ENCODE measurements at regions not wholly inside any gene's neighbourhood (a gene's known extent, or its start where the extent isn't known, plus 50 kb on each side); places are given as distances from the start of the nearest gene placed in this dataset.

DNA sequence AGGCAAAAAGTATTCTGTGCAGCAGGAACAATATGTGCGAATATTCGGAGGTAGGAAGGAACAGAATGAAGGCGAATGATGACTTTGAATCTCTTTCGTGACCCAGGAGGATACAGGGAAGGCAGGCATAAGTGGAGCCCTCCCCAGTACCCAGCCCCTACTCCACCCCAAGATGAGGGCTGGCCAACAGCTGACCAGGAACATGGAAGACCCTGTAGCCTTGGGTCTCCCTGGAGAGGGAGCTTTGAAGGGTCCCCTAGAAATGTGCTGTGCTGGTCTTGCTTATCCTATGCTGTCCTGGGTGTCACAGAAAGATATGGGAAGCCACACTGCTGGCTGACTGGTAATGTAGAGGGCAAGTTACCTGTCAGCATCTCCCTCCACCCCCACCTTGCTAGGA is 113.7 kb upstream of the NCAM1 start:
- Histone ChIP-seq H3K27me3 (peaks cover 0 to 7% (median 0%) of the 10 kb centered on the region in 9 donors), H3K36me3 (no peaks in the 10 kb centered on the region), H3K4me3 (no peak overlapping the region), H3K9me3 (no peaks in the 10 kb centered on the region), H3K27ac (no peak overlapping the region), H3K4me1 (peaks cover 0 to 16% (median 0%) of the 10 kb centered on the region in 12 donors)
- no peak for TF ChIP-seq POLR2A (IDR thresholded peaks at IDR 0.05)
- TF ChIP-seq CTCF (IDR thresholded peaks at IDR 0.05), result no peak
- DNase-seq (no peak), ATAC-seq (no peak)
- intact Hi-C loops (cut with DNase I), result no loop called here
- 87 to 94% (median 92%) methylated on average over 4 of the region's 4 CpGs for WGBS, 4 donors

- DNase-seq, result no peak
- peaks cover 0 to 18% (median 2%) of the 10 kb centered on the region in 12 donors for H3K4me1 ChIP-seq
- intact Hi-C loops (cut with DNase I), result no loop called here
- no peaks in the 10 kb centered on the region for H3K36me3 ChIP-seq
- 25 to 31% (median 28%) methylated on average over 5 of the region's 5 CpGs for WGBS, 4 donors
- H3K27ac ChIP-seq, result peak overlapping the region; percentile 22 to 85 (median 68)
- H3K4me3 ChIP-seq, result no peak overlapping the region
- no peaks in the 10 kb centered on the region for H3K9me3 ChIP-seq
- H3K27me3 ChIP-seq, result peaks cover 0 to 12% (median 0%) of the 10 kb centered on the region in 9 donors
- TF ChIP-seq CTCF (IDR thresholded peaks at IDR 0.05) (no peak), POLR2A (IDR thresholded peaks at IDR 0.05) (no peak)
- peak; percentile 76 to 92 (median 86) for ATAC-seq
These were observed 108.9 kb upstream of the NCAM1 start for GRCh38 chr11:112852143-112852866.

GRCh38 chr11:112856133-112856532 is 105.1 kb upstream of the NCAM1 start:
- intact Hi-C loops (cut with DNase I), result no loop called here
- TF ChIP-seq POLR2A (IDR thresholded peaks at IDR 0.05) (no peak), CTCF (IDR thresholded peaks at IDR 0.05) (no peak)

GRCh38 chr11:112856591-112856990 is 104.6 kb upstream of the NCAM1 start:
- ATAC-seq (no peak), DNase-seq (no peak)
- 43 to 54% (median 46%) methylated on average over 2 of the region's 2 CpGs for WGBS, 4 donors
- H3K27me3 ChIP-seq, result peaks cover 0 to 11% (median 0%) of the 10 kb centered on the region in 9 donors
- H3K4me3 ChIP-seq, result no peak overlapping the region
- no peak for TF ChIP-seq CTCF (IDR thresholded peaks at IDR 0.05)
- TF ChIP-seq POLR2A (IDR thresholded peaks at IDR 0.05), result no peak
- peaks cover 0 to 23% (median 5%) of the 10 kb centered on the region in 12 donors for H3K4me1 ChIP-seq
- intact Hi-C loops (cut with DNase I), result no loop called here
- peaks cover 0 to 13% (median 8%) of the 10 kb centered on the region in 12 donors for H3K9me3 ChIP-seq
- H3K36me3 ChIP-seq, result no peaks in the 10 kb centered on the region
- H3K27ac ChIP-seq, result no peak overlapping the region

More at GRCh38 chr11:112856133-112856532, 105.1 kb upstream of the NCAM1 start:
- peaks cover 0 to 23% (median 5%) of the 10 kb centered on the region in 12 donors for H3K4me1 ChIP-seq
- 65 to 68% (median 67%) methylated on average over 4 of the region's 4 CpGs for WGBS, 4 donors
- peaks cover 0 to 12% (median 0%) of the 10 kb centered on the region in 9 donors for H3K27me3 ChIP-seq
- H3K9me3 ChIP-seq, result peaks cover 0 to 9% (median 4%) of the 10 kb centered on the region in 12 donors
- H3K27ac ChIP-seq, result no peak overlapping the region
- DNase-seq, result no peak
- no peak overlapping the region for H3K4me3 ChIP-seq
- no peaks in the 10 kb centered on the region for H3K36me3 ChIP-seq
- ATAC-seq, result no peak
